Endothelial cell of umbilical vein (primary cell): ENCODE measurements at regions not wholly inside any gene's neighbourhood (a gene's known extent, or its start where the extent isn't known, plus 50 kb on each side); places are given as distances from the start of the nearest gene placed in this dataset.

Experiments
- BruUV-seq: library from RNA; stranded (reverse); fragments of 400-500 nt; replicated peaks from 2 replicates; lab custom pipeline; 2021; lab: Mats Ljungman, UMichigan
- CTCF ChIA-PET: fragments of 300-600, 350-600 bp; sonication (Branson Sonifier 250); formaldehyde crosslinking; loops from one replicate; lab custom pipeline; 2021; ENCODE audit warnings: antibody characterized with exemption, inconsistent platforms; lab: Charles Lee
- POLR2A ChIA-PET: fragments of 300-600, 350-600 bp; sonication (Branson Sonifier 250); formaldehyde crosslinking; loops from one replicate; lab custom pipeline; 2021; ENCODE audit warnings: antibody characterized with exemption, inconsistent platforms; lab: Charles Lee
- DNase-seq: peaks from one replicate; pipeline ENCODE4 v3.0.0-alpha.2; 2011; ENCODE audit warnings: low read depth, low spot score
- FAIRE-seq: peaks from 2 replicates; lab custom pipeline; 2011; peaks lifted over from hg19 to GRCh38; lab: Jason Lieb, UNC
- H2AFZ ChIP-seq: 2 replicates; pipeline ENCODE4 v1.6.0; 2012; ENCODE audit warnings: low read depth, low read length, control low read depth, inconsistent platforms
- H3K27ac ChIP-seq: 2 replicates; pipeline ENCODE4 v1.5.1; 2011; ENCODE audit warnings: low read depth, mild to moderate bottlenecking, control low read depth, low read length, moderate library complexity; ENCODE audit not compliant: insufficient read depth
- H3K27me3 ChIP-seq, 2 experiments: 2 replicates each; pipeline versions ENCODE4 v1.6.0 to v1.6.1; 2011; ENCODE audit warnings: low read length in 2 of 2, mixed read lengths in 1 of 2; ENCODE audit not compliant: control insufficient read depth in 2 of 2, insufficient read depth in 2 of 2
- H3K36me3 ChIP-seq, 2 experiments: 2 replicates in 1 of 2; 3 replicates in 1 of 2; pipeline ENCODE4 v1.5.1; 2011; ENCODE audit warnings: low read length in 2 of 2, mild to moderate bottlenecking in 1 of 2, moderate library complexity in 1 of 2; ENCODE audit not compliant: control insufficient read depth in 2 of 2, insufficient read depth in 2 of 2; ENCODE audit errors: extremely low read depth in 1 of 2
- H3K4me1 ChIP-seq: 3 replicates; pipeline ENCODE4 v1.5.1; 2011; ENCODE audit warnings: mild to moderate bottlenecking, low read length; ENCODE audit not compliant: control insufficient read depth, insufficient read depth; ENCODE audit errors: extremely low read depth
- H3K4me2 ChIP-seq: 2 replicates; pipeline ENCODE4 v1.6.1; 2011; ENCODE audit warnings: low read length, control low read depth, mixed read lengths; ENCODE audit not compliant: insufficient read depth
- H3K4me3 ChIP-seq, 3 experiments: fragments of 200-600 bp in 1 of 3; sonication (generic), shearing (Covaris generic) in 1 of 3; replicated peaks in 1 of 3; 2 replicates each; pipeline ENCODE4 v1.5.1; 2011 to 2016; ENCODE audit warnings: control low read depth in 3 of 3, low read length in 3 of 3, mild to moderate bottlenecking in 2 of 3, inconsistent platforms in 1 of 3, low read depth in 1 of 3, moderate library complexity in 1 of 3; ENCODE audit not compliant: insufficient read depth in 1 of 3
- H3K79me2 ChIP-seq: 2 replicates; pipeline ENCODE4 v1.6.0; 2012; ENCODE audit warnings: low read length, inconsistent platforms; ENCODE audit not compliant: control insufficient read depth, insufficient read depth
- H3K9ac ChIP-seq: replicated peaks from 2 replicates; pipeline ENCODE3; 2011; ENCODE audit warnings: low read length, control low read depth; ENCODE audit not compliant: insufficient read depth; ENCODE audit errors: extremely low read depth
- H3K9me1 ChIP-seq: replicated peaks from 3 replicates; pipeline ENCODE4 v1.6.0; 2011; ENCODE audit warnings: mild to moderate bottlenecking, low read length; ENCODE audit not compliant: control insufficient read depth, insufficient read depth; ENCODE audit errors: extremely low read depth
- H3K9me3 ChIP-seq: replicated peaks from 2 replicates; pipeline ENCODE4 v1.5.1; 2012; ENCODE audit warnings: low read length, inconsistent platforms; ENCODE audit not compliant: control insufficient read depth, insufficient read depth
- H4K20me1 ChIP-seq: replicated peaks from 2 replicates; pipeline ENCODE3; 2011; ENCODE audit warnings: mild to moderate bottlenecking, low read length; ENCODE audit not compliant: control insufficient read depth, insufficient read depth; ENCODE audit errors: extremely low read depth
- CTCF ChIP-seq, 2 donors: IDR thresholded peaks; 1 replicate in 1 of 2; 2 replicates in 1 of 2; pipeline ENCODE4 v1.5.1; 2011; ENCODE audit warnings: low read length in 2 of 2, mild to moderate bottlenecking in 2 of 2, moderate library complexity in 2 of 2, control low read depth in 1 of 2, inconsistent platforms in 1 of 2, low read depth in 1 of 2; ENCODE audit not compliant: insufficient read depth in 1 of 2; ENCODE audit errors: extremely low read depth in 1 of 2
- EZH2 ChIP-seq: IDR thresholded peaks from 2 replicates; pipeline ENCODE4 v1.6.1; 2012; ENCODE audit warnings: borderline replicate concordance, low read depth, mild to moderate bottlenecking, moderate library complexity, low read length, inconsistent platforms; ENCODE audit not compliant: severe bottlenecking
- FOS ChIP-seq: IDR thresholded peaks from 2 replicates; pipeline ENCODE4 v1.6.1; 2011; ENCODE audit warnings: mild to moderate bottlenecking, low read length, moderate library complexity, borderline replicate concordance; ENCODE audit not compliant: insufficient read depth
- GATA2 ChIP-seq: IDR thresholded peaks from 2 replicates; pipeline ENCODE4 v1.7.0; 2011; ENCODE audit warnings: low read depth, mild to moderate bottlenecking, moderate library complexity, mixed read lengths, low read length; ENCODE audit not compliant: insufficient read length, insufficient read depth
- JUN ChIP-seq: IDR thresholded peaks from 2 replicates; pipeline ENCODE4 v1.6.1; 2011; ENCODE audit warnings: borderline replicate concordance, low read depth; ENCODE audit not compliant: insufficient read length, insufficient read depth
- MAX ChIP-seq: IDR thresholded peaks from 2 replicates; pipeline ENCODE4 v1.6.1; 2011; ENCODE audit not compliant: insufficient read depth, insufficient read length
- MYC ChIP-seq: IDR thresholded peaks from one replicate; pipeline ENCODE4 v1.6.1; 2011; ENCODE audit warnings: mild to moderate bottlenecking, low read depth, low read length
- POLR2A ChIP-seq: IDR thresholded peaks from 2 replicates; pipeline ENCODE4 v1.6.1; 2012; ENCODE audit warnings: low read depth, mild to moderate bottlenecking, control low read depth, low read length
- POLR2AphosphoS5 ChIP-seq: IDR thresholded peaks from 2 replicates; pipeline ENCODE4 v1.6.1; 2012; ENCODE audit warnings: low read depth, mild to moderate bottlenecking, control low read depth, low read length, moderate library complexity; ENCODE audit not compliant: insufficient read depth
- dilution Hi-C: fragments of 300-500 bp; cut with MboI; formaldehyde crosslinking; loops from one replicate; pipeline ENCODE4 v1.15.0; 2019; ENCODE audit warnings: low sequenced_read_pairs; ENCODE audit not compliant: extremely low pct_ligation_motif_present
- intact Hi-C: fragments of 100-400 bp; cut with micrococcal nuclease; formaldehyde crosslinking; loops from one replicate; pipeline ENCODE4 v1.10.0; 2022

GRCh38 chr1:67973051-67973450 lies 77.4 kb downstream of the DIRAS3 start:
- Histone ChIP-seq H3K79me2 (no peaks in the 10 kb centered on the region), H3K9ac (no peak overlapping the region), H3K4me3 (no peak overlapping the region), H3K36me3 (no peaks in the 10 kb centered on the region), H2AFZ (no peak overlapping the region), H3K9me3 (no peaks in the 10 kb centered on the region), H3K27me3 (no peaks in the 10 kb centered on the region), H3K4me2 (no peak overlapping the region), H3K4me1 (peaks cover 11% of the 10 kb centered on the region), H3K27ac (no peak overlapping the region), H4K20me1 (no peaks in the 10 kb centered on the region), H3K9me1 (no peaks in the 10 kb centered on the region)
- intact Hi-C loops: no loop called here
- dilution Hi-C loops: no loop called here
- POLR2A ChIA-PET: no interaction called here
- CTCF ChIA-PET: no interaction called here
- no peak for DNase-seq
- TF ChIP-seq JUN (no peak), POLR2A (no peak), MYC (no peak), MAX (no peak), GATA2 (no peak), EZH2 (no peak), CTCF (IDR thresholded peaks at IDR 0.05; ENCODE audit: extremely low read depth in 1 of 2, insufficient read depth in 1 of 2, low read depth in 1 of 2, low read length in 2 of 2) (no peak), FOS (no peak), POLR2AphosphoS5 (no peak)
- no TSS peak for BruUV-seq
- FAIRE-seq: no peak
